NB4 (cell line): ENCODE measurements at regions not wholly inside any gene's neighbourhood (a gene's known extent, or its start where the extent isn't known, plus 50 kb on each side); places are given as distances from the start of the nearest gene placed in this dataset.

Experiments used
- DNase-seq: peaks from one replicate; pipeline ENCODE4 v3.0.0; 2010; ENCODE audit warnings: low read depth
- H3K4me3 ChIP-seq: one replicate; pipeline ENCODE4 v1.5.1; 2011; ENCODE audit warnings: mild to moderate bottlenecking, low read depth, low read length, moderate library complexity
- MAX ChIP-seq: IDR thresholded peaks from 2 replicates; pipeline ENCODE4 v1.6.1; 2011; ENCODE audit warnings: low read depth, low read length
- MYC ChIP-seq: IDR thresholded peaks from 2 replicates; pipeline ENCODE4 v1.6.1; 2011; ENCODE audit warnings: low read depth, low read length
- POLR2A ChIP-seq: IDR thresholded peaks from 2 replicates; pipeline ENCODE4 v1.6.1; 2011; ENCODE audit warnings: mild to moderate bottlenecking; ENCODE audit not compliant: insufficient read length; ENCODE audit errors: extremely low read depth
- TF ChIP-seq, protein P1 (sequence below): IDR thresholded peaks from one replicate; pipeline ENCODE4 v1.5.1; 2012; ENCODE audit warnings: low read depth, low read length

GRCh38 chr1:188991221-188991930, 1486.3 kb downstream of the BRINP3 start:
- no peak overlapping the region for H3K4me3 ChIP-seq
- TF ChIP-seq POLR2A (no peak), MYC (no peak), MAX (no peak)
- TF ChIP-seq, protein P1, sequence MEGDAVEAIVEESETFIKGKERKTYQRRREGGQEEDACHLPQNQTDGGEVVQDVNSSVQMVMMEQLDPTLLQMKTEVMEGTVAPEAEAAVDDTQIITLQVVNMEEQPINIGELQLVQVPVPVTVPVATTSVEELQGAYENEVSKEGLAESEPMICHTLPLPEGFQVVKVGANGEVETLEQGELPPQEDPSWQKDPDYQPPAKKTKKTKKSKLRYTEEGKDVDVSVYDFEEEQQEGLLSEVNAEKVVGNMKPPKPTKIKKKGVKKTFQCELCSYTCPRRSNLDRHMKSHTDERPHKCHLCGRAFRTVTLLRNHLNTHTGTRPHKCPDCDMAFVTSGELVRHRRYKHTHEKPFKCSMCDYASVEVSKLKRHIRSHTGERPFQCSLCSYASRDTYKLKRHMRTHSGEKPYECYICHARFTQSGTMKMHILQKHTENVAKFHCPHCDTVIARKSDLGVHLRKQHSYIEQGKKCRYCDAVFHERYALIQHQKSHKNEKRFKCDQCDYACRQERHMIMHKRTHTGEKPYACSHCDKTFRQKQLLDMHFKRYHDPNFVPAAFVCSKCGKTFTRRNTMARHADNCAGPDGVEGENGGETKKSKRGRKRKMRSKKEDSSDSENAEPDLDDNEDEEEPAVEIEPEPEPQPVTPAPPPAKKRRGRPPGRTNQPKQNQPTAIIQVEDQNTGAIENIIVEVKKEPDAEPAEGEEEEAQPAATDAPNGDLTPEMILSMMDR: no peak
- no peak for DNase-seq

DNA sequence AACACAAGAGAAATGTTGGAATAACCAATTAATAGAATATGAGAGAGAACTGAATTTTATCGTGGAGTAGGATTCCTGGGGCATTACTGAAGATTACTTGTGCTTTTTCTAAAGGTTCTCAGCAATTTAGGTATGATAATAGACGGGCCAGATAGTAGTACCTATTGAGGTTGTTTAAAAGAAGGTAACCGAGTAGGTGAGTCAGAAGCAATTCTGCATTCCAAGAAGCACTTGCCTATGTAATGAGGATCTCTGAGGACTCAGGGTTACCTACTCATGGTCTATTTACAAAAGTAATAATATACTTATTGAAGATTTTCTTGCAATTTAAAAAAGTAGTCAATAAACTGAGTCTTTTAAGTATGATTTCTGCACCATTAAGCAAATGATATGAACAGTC, 1469.8 kb downstream of the BRINP3 start:
- DNase-seq: no peak
- H3K4me3 ChIP-seq: no peak overlapping the region
- no peak for TF ChIP-seq MAX
- TF ChIP-seq, protein P1: no peak
- TF ChIP-seq MYC: no peak
- no peak for TF ChIP-seq POLR2A

GRCh38 chr1:189021577-189021976, 1456.1 kb downstream of the BRINP3 start:
- DNase-seq: no peak
- TF ChIP-seq, protein P1: no peak
- TF ChIP-seq MAX: no peak
- TF ChIP-seq POLR2A: no peak
- no peak for TF ChIP-seq MYC
- no peak overlapping the region for H3K4me3 ChIP-seq

DNA sequence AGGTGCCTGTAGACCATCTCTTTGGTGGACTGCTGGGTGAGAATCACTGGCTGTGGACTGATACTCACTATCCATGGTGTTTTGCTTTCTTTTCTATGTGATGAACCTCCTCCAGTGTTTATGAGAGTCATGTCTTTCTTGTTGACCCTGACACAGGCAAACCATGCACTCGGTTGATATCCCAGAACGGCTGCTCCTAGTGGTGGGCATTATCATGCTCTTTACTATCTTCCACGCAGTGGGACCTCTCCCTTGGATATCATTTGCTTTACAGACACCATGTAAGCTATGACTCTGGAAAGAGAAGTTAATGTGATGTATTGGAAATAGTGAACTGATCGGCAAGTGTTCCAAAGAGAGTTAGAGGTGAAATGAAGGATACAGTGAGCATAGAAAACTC, 1455.6 kb downstream of the BRINP3 start:
- DNase-seq: no peak
- no peak overlapping the region for H3K4me3 ChIP-seq
- TF ChIP-seq, protein P1: no peak
- TF ChIP-seq MAX: no peak
- TF ChIP-seq MYC: no peak
- no peak for TF ChIP-seq POLR2A

- DNase-seq: no peak
- no peak overlapping the region for H3K4me3 ChIP-seq
- no peak for TF ChIP-seq MYC
- TF ChIP-seq, protein P1: no peak
- no peak for TF ChIP-seq MAX
- TF ChIP-seq POLR2A: no peak
These were observed 1450.2 kb downstream of the BRINP3 start for GRCh38 chr1:189027512-189027911.
